ENCODE measurements at regions not wholly inside any gene's neighbourhood (a gene's known extent, or its start where the extent isn't known, plus 50 kb on each side); places are given as distances from the start of the nearest gene placed in this dataset.
"Not testable (repeated sequence)": the region's sequence is repeated elsewhere in the genome, so short reads cannot be mapped to it uniquely, and the experiment has no call there.

- Histone ChIP-seq H3K27ac (ENCODE audit: low read depth, low read length) (no peak overlapping the region), H3K9me3 (ENCODE audit: insufficient read depth, low read depth, low read length) (no peaks in the 10 kb centered on the region; the same call in 1 of the 2 replicates), H3K4me1 (ENCODE audit: insufficient read depth, low read length) (no peaks in the 10 kb centered on the region), H3K9ac (ENCODE audit: low read depth, low read length) (no peak overlapping the region), H3K4me3 (ENCODE audit: low read length) (no peak overlapping the region), H3K36me3 (ENCODE audit: insufficient read depth, low read length) (no peaks in the 10 kb centered on the region), H3K27me3 (ENCODE audit: insufficient read depth, low read length) (no peaks in the 10 kb centered on the region)
- WGBS: 91% methylated on average over 10 of the region's 11 CpGs
Measured at GRCh38 chr2:109669731-109670130, 55.6 kb downstream of the SOWAHC start.

GRCh38 chr2:109670556-109671411 is 56.6 kb downstream of the SOWAHC start:
- Histone ChIP-seq H3K9me3 (ENCODE audit: insufficient read depth, low read depth, low read length) (no peaks in the 10 kb centered on the region; the same call in 1 of the 2 replicates), H3K27ac (ENCODE audit: low read depth, low read length) (no peak overlapping the region), H3K9ac (ENCODE audit: low read depth, low read length) (no peak overlapping the region), H3K4me3 (ENCODE audit: low read length) (no peak overlapping the region), H3K4me1 (ENCODE audit: insufficient read depth, low read length) (no peaks in the 10 kb centered on the region), H3K36me3 (ENCODE audit: insufficient read depth, low read length) (no peaks in the 10 kb centered on the region), H3K27me3 (ENCODE audit: insufficient read depth, low read length) (no peaks in the 10 kb centered on the region)
- 94% methylated on average over 8 of the region's 8 CpGs for WGBS

GRCh38 chr2:109674894-109675534 is 60.9 kb downstream of the SOWAHC start:
- Histone ChIP-seq H3K27me3 (ENCODE audit: insufficient read depth, low read length) (no peaks in the 10 kb centered on the region), H3K27ac (ENCODE audit: low read depth, low read length) (no peak overlapping the region), H3K9me3 (ENCODE audit: insufficient read depth, low read depth, low read length) (no peaks in the 10 kb centered on the region; the same call in 1 of the 2 replicates), H3K4me1 (ENCODE audit: insufficient read depth, low read length) (no peaks in the 10 kb centered on the region), H3K4me3 (ENCODE audit: low read length) (no peak overlapping the region), H3K9ac (ENCODE audit: low read depth, low read length) (no peak overlapping the region), H3K36me3 (ENCODE audit: insufficient read depth, low read length) (no peaks in the 10 kb centered on the region)
- 96% methylated on average over 8 of the region's 8 CpGs for WGBS

- WGBS: 90% methylated on average over 16 of the region's 17 CpGs
Measured at GRCh38 chr2:109675666-109676345, 61.6 kb downstream of the SOWAHC start.

GRCh38 chr2:109676346-109676902 is 62.3 kb downstream of the SOWAHC start:
- 90% methylated on average over 5 of the region's 7 CpGs for WGBS
- Histone ChIP-seq H3K36me3 (ENCODE audit: insufficient read depth, low read length) (no peaks in the 10 kb centered on the region), H3K9ac (ENCODE audit: low read depth, low read length) (no peak overlapping the region), H3K4me1 (ENCODE audit: insufficient read depth, low read length) (no peaks in the 10 kb centered on the region), H3K9me3 (ENCODE audit: insufficient read depth, low read depth, low read length) (no peaks in the 10 kb centered on the region; the same call in 1 of the 2 replicates), H3K4me3 (ENCODE audit: low read length) (no peak overlapping the region), H3K27ac (ENCODE audit: low read depth, low read length) (no peak overlapping the region), H3K27me3 (ENCODE audit: insufficient read depth, low read length) (no peaks in the 10 kb centered on the region)

More at GRCh38 chr2:109675666-109676345, 61.6 kb downstream of the SOWAHC start:
- no peaks in the 10 kb centered on the region for H3K27me3 ChIP-seq (ENCODE audit: insufficient read depth, low read length)
- no peak overlapping the region for H3K9ac ChIP-seq (ENCODE audit: low read depth, low read length)
- no peak overlapping the region for H3K4me3 ChIP-seq (ENCODE audit: low read length)
- H3K27ac ChIP-seq (ENCODE audit: low read depth, low read length): no peak overlapping the region
- no peaks in the 10 kb centered on the region for H3K36me3 ChIP-seq (ENCODE audit: insufficient read depth, low read length)
- H3K9me3 ChIP-seq (ENCODE audit: insufficient read depth, low read depth, low read length): no peaks in the 10 kb centered on the region; the same call in 1 of the 2 replicates
- H3K4me1 ChIP-seq (ENCODE audit: insufficient read depth, low read length): no peaks in the 10 kb centered on the region

DNA sequence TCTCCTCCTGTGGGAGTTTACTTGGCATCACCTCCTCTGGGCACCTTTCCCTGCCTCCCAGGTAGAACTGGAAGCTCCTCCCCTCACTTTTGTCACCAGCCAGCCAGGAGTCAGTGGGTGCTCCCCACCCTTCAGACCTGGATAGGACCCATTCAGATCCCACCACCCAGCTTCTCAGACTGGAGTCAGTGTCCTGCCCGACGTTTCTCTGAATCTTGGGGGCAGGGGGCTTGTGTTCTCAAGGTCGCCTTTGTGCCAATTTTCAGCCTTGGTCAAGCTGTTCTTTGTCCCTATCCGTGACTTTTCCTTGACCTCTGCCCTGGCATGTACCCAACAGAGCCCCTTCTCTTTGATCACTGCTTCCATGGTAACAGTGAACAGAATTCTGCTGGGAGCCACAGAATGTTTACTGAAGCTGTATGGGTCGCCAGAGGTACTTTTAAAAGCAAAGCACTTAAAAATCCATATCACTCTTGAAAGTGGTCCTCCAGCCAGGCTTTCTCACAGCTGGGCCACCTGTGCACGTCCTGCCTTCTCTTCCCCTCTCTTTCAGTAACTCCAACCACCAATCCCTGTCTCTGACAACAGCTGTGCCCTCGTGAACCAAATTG is 63.1 kb downstream of the SOWAHC start:
- H3K4me1 ChIP-seq (ENCODE audit: insufficient read depth, low read length); H3K27me3 ChIP-seq (ENCODE audit: insufficient read depth, low read length); H3K27ac ChIP-seq (ENCODE audit: low read depth, low read length); H3K9me3 ChIP-seq (ENCODE audit: insufficient read depth, low read depth, low read length); H3K36me3 ChIP-seq (ENCODE audit: insufficient read depth, low read length); H3K4me3 ChIP-seq (ENCODE audit: low read length); H3K9ac ChIP-seq (ENCODE audit: low read depth, low read length): not testable (repeated sequence)
- 80% methylated on average over 7 of the region's 7 CpGs for WGBS

DNA sequence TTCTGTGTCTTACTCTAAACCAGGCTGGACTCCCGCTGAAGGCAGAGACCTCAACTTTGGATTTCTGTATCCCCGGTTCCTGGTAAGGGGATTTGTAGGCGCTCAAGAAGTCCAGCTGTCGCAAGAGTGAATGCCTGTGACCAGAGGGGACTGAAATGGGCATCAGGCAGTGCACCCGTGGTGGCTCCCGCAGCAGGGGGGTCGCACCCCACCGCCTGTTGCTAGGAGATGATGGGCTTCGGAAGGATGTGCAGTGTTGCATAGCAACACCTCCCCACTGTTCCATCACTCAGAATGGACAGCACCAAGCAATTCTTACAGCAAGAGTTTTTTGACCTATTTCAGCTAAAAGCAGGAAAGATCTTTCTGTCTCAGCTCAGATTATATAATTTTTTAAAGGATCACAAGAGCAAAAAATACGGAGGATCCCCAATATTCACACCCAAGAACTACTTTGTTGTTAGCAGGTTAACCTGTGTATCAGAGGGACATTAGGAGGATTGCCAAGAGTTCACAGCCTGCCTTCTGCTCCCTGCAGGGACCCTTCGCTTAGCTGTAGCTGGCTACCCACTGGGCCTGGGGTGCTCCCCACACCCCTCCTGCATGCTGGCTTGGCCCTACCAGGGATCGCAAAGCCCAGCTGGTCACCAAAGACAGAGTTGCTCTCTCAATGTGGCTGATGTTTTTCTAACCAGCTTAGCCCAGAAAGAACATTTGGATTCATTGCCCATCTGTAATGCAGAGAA is 63.8 kb downstream of the SOWAHC start:
- Histone ChIP-seq H3K9ac (ENCODE audit: low read depth, low read length) (no peak overlapping the region), H3K36me3 (ENCODE audit: insufficient read depth, low read length) (no peaks in the 10 kb centered on the region), H3K9me3 (ENCODE audit: insufficient read depth, low read depth, low read length) (no peaks in the 10 kb centered on the region; the same call in 1 of the 2 replicates), H3K4me1 (ENCODE audit: insufficient read depth, low read length) (no peaks in the 10 kb centered on the region), H3K27ac (ENCODE audit: low read depth, low read length) (no peak overlapping the region), H3K4me3 (ENCODE audit: low read length) (no peak overlapping the region), H3K27me3 (ENCODE audit: insufficient read depth, low read length) (no peaks in the 10 kb centered on the region)
- WGBS: 91% methylated on average over 12 of the region's 12 CpGs

DNA sequence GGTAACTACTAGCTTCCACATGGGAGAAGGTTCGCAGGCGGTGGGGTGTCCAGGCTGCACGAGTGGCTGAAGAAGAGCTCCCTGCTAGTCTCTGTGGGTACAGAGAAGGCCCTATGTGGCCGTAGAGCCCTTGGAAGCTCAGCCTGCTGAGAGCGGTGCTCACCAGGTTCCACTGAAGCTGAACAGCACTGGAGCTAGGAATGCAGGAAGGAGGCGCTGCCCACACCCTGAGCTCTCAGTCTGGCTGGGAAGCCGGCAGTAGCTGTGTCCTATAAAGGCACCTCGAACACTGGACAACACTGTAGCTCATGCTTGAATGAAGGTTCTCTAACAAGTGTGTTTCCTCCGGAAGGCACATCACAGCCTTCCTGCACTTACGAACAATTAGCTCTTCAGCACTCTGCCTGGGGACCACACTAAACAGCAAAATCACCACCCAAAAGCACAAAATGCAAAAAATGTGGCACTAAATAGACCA is 64.6 kb downstream of the SOWAHC start:
- H3K27me3 ChIP-seq (ENCODE audit: insufficient read depth, low read length); H3K4me1 ChIP-seq (ENCODE audit: insufficient read depth, low read length); H3K4me3 ChIP-seq (ENCODE audit: low read length); H3K9ac ChIP-seq (ENCODE audit: low read depth, low read length); H3K27ac ChIP-seq (ENCODE audit: low read depth, low read length); H3K36me3 ChIP-seq (ENCODE audit: insufficient read depth, low read length); H3K9me3 ChIP-seq (ENCODE audit: insufficient read depth, low read depth, low read length): not testable (repeated sequence)
- WGBS: 88% methylated on average over 10 of the region's 10 CpGs

- H3K4me1 ChIP-seq (ENCODE audit: insufficient read depth, low read length): no peaks in the 10 kb centered on the region
- H3K9ac ChIP-seq (ENCODE audit: low read depth, low read length): no peak overlapping the region
- no peaks in the 10 kb centered on the region for H3K9me3 ChIP-seq (ENCODE audit: insufficient read depth, low read depth, low read length)
- no peak overlapping the region for H3K27ac ChIP-seq (ENCODE audit: low read depth, low read length)
- 91% methylated on average over 3 of the region's 3 CpGs for WGBS
- no peaks in the 10 kb centered on the region for H3K27me3 ChIP-seq (ENCODE audit: insufficient read depth, low read length)
- no peak overlapping the region for H3K4me3 ChIP-seq (ENCODE audit: low read length)
- H3K36me3 ChIP-seq (ENCODE audit: insufficient read depth, low read length): no peaks in the 10 kb centered on the region
Measured at GRCh38 chr2:109679225-109679624, 65.1 kb downstream of the SOWAHC start.

DNA sequence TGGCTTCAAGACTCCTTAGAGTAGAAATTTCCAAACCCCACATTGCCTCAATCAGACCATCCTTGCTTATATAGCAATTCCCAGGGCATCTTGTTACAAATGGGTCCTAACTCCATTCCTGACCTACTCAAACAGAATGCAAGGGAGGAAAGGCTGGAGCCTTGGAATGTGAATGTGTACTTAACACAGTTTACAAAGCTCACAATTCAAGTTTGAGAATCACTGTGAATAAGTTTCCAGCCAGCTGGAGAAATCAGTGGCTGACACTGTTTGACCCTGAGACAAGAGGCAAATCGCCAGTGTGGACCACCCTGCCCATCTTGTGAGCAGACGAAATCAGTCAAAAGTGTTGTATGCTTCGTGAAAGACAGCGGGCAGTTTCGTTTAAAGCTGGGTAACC is 65.5 kb downstream of the SOWAHC start:
- H3K4me3 ChIP-seq (ENCODE audit: low read length): no peak overlapping the region
- H3K27ac ChIP-seq (ENCODE audit: low read depth, low read length): no peak overlapping the region
- no peaks in the 10 kb centered on the region for H3K4me1 ChIP-seq (ENCODE audit: insufficient read depth, low read length)
- 85% methylated on average over 5 of the region's 5 CpGs for WGBS
- H3K27me3 ChIP-seq (ENCODE audit: insufficient read depth, low read length): no peaks in the 10 kb centered on the region
- H3K36me3 ChIP-seq (ENCODE audit: insufficient read depth, low read length): no peaks in the 10 kb centered on the region
- no peak overlapping the region for H3K9ac ChIP-seq (ENCODE audit: low read depth, low read length)
- H3K9me3 ChIP-seq (ENCODE audit: insufficient read depth, low read depth, low read length): no peaks in the 10 kb centered on the region
